Mesothelial cell of epicardium (in vitro differentiated cells): ENCODE measurements at regions not wholly inside any gene's neighbourhood (a gene's known extent, or its start where the extent isn't known, plus 50 kb on each side); places are given as distances from the start of the nearest gene placed in this dataset.
A peak's percentile ranks its signal among the peaks of the same experiment; 100 is the strongest.

Experiments used
- DNase-seq, 2 experiments: peaks; one replicate each; pipeline ENCODE4 v3.0.0; 2021; ENCODE audit warnings: low spot score in 2 of 2; ENCODE audit not compliant: unreplicated experiment in 2 of 2
- H3K27ac Mint-ChIP-seq: 2 replicates; pipeline ENCODE4 v1.8.0; 2021; ENCODE audit warnings: mixed read lengths
- H3K27me3 Mint-ChIP-seq: 2 replicates; pipeline ENCODE4 v1.8.0; 2021; ENCODE audit warnings: low read depth, mixed read lengths
- H3K36me3 Mint-ChIP-seq: 2 replicates; pipeline ENCODE4 v1.8.0; 2021; ENCODE audit warnings: mixed read lengths
- H3K4me1 Mint-ChIP-seq: 2 replicates; pipeline ENCODE4 v1.8.0; 2021; ENCODE audit warnings: mixed read lengths
- H3K4me3 Mint-ChIP-seq: 2 replicates; pipeline ENCODE4 v1.8.0; 2021; ENCODE audit warnings: mild to moderate bottlenecking, moderate library complexity, mixed read lengths
- H3K9me3 Mint-ChIP-seq: 2 replicates; pipeline ENCODE4 v1.8.0; 2021; ENCODE audit warnings: mixed read lengths
- CTCF ChIP-seq: fragments of 200-600 bp; sonication (generic); IDR thresholded peaks from one replicate; pipeline ENCODE4 v1.5.0; 2021; ENCODE audit warnings: antibody characterized with exemption; ENCODE audit not compliant: unreplicated experiment

DNA sequence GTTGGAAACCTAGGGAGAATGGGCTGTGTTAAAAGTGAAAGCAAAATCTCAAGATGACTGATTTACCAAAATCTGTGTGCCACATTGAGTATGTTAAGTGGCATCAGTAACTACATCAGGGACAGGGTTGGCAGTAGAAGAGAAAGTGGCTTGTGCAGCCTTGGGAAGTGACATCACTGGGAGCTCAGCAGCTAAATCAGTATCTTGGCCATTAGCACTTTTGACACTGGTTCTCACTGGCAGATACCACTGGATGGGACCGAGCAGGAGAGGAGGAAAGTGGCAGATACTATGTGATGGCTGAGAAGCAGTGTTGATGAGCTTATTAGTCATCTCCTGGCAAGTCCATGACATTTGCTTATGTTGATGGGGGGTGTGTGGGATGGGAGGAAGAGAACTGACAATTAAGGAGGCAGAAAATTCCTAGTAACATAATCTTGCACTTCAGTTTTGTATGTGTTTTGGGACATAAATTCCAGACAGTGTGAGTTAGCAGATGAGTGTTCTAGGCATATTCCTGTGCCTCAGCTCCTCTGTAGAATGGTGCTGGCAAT lies 322.2 kb downstream of the SOX4 start:
- DNase-seq, result no peak
- H3K36me3 Mint-ChIP-seq, result peaks cover 15% of the 10 kb centered on the region
- H3K4me3 Mint-ChIP-seq, result no peak overlapping the region
- TF ChIP-seq CTCF, result no peak
- H3K27me3 Mint-ChIP-seq, result no peaks in the 10 kb centered on the region
- peak overlapping the region; percentile 92 for H3K27ac Mint-ChIP-seq
- H3K9me3 Mint-ChIP-seq, result no peaks in the 10 kb centered on the region
- peaks cover 75% of the 10 kb centered on the region for H3K4me1 Mint-ChIP-seq

DNA sequence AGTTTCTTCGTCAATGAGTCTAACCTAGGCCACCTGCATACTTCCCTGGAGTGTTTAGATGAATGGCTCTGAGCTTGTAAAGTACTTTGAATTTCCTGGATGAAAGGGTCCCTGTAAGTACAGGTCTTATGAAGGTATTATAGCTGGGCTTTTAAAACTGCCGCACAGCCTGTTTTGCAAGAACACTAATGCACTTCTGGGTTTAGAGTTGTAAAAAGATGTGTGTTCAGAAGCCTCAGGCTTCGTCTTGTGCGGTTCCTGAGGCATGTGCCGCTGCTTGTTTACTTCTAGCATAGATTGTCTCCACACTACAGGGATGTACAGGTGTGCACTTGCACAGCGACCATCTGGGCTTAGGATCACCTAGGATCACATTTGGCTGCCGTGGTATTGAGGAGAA lies 324.5 kb downstream of the SOX4 start:
- peak overlapping the region; percentile 87 for H3K27ac Mint-ChIP-seq
- no peak for TF ChIP-seq CTCF
- H3K36me3 Mint-ChIP-seq, result peaks cover 13% of the 10 kb centered on the region
- H3K27me3 Mint-ChIP-seq, result no peaks in the 10 kb centered on the region
- H3K4me3 Mint-ChIP-seq, result no peak overlapping the region
- DNase-seq, result no peak
- no peaks in the 10 kb centered on the region for H3K9me3 Mint-ChIP-seq
- peaks cover 67% of the 10 kb centered on the region for H3K4me1 Mint-ChIP-seq

DNA sequence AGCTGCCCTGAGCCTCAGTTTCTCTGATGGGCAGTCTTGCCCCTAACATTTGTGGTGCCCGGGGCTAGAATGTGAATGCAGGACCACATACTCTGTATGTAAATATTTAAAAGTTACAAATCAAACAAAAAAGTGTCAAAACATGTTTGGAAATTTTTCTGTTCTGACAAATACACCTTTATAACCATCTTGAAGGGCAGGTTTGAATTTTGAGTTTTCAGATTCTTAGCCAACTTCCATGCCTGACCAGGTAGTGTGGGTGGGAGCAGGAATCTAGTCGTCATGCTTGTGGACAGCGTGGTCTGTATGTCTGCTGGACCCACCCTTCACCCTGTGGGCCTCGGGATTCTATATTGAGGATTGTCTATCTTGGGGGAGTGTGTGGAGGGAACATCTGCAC lies 325.1 kb downstream of the SOX4 start:
- Mint-ChIP-seq H3K27ac (peak overlapping the region; percentile 87), H3K4me3 (no peak overlapping the region), H3K9me3 (no peaks in the 10 kb centered on the region), H3K4me1 (peaks cover 60% of the 10 kb centered on the region), H3K36me3 (peaks cover 13% of the 10 kb centered on the region), H3K27me3 (no peaks in the 10 kb centered on the region)
- DNase-seq, result no peak
- no peak for TF ChIP-seq CTCF

DNA sequence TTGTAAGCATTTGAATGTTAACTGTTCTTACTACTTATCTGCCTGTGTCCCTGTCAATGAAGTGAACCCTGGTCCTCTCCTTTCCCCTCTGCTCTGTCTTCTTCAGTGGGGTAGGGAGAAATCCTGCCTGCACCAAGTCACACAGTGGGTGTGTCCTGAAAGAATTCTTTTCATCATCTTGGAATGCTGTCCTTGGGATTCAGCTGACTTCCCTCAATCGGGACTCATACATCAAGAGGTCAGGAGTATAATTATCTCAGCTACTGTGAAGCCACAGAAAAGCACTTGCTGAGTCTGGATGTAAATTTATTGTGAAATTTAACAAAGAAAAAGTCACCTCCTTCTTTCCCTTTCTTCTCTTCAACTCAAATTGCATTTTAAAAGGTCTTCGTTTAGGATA lies 328.5 kb downstream of the SOX4 start:
- H3K4me1 Mint-ChIP-seq, result peaks cover 58% of the 10 kb centered on the region
- no peak for TF ChIP-seq CTCF
- H3K27me3 Mint-ChIP-seq, result no peaks in the 10 kb centered on the region
- no peaks in the 10 kb centered on the region for H3K9me3 Mint-ChIP-seq
- DNase-seq, result no peak
- H3K36me3 Mint-ChIP-seq, result peaks cover 12% of the 10 kb centered on the region
- no peak overlapping the region for H3K4me3 Mint-ChIP-seq
- H3K27ac Mint-ChIP-seq, result peak overlapping the region; percentile 90

DNA sequence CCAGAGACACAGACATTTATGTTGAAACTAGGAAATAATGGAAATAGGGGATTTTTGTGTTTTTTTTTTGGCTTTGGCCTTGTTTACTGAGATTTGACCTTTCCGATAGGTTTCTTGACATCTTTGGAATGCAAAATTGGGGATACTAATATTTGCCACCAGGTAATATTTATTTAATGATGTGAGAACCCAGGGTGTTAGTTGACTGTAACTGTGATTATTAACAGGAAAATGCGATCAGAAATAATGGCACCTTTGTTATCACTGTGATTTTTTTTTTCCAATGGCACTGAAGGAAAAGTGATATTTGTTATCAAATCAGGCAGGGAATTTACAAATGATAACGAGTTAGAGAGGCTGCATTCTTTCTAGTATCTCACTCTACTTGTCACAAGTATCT lies 330.5 kb downstream of the SOX4 start:
- H3K4me1 Mint-ChIP-seq, result peaks cover 56% of the 10 kb centered on the region
- no peaks in the 10 kb centered on the region for H3K9me3 Mint-ChIP-seq
- no peak for TF ChIP-seq CTCF
- no peaks in the 10 kb centered on the region for H3K27me3 Mint-ChIP-seq
- peaks cover 9% of the 10 kb centered on the region for H3K36me3 Mint-ChIP-seq
- peak overlapping the region; percentile 89 for H3K27ac Mint-ChIP-seq
- DNase-seq, result no peak
- no peak overlapping the region for H3K4me3 Mint-ChIP-seq

- Mint-ChIP-seq H3K36me3 (peaks cover 32% of the 10 kb centered on the region), H3K4me1 (peaks cover 48% of the 10 kb centered on the region), H3K27me3 (no peaks in the 10 kb centered on the region), H3K27ac (peak overlapping the region; percentile 65), H3K9me3 (peaks cover 14% of the 10 kb centered on the region), H3K4me3 (no peak overlapping the region)
- no peak for DNase-seq
- TF ChIP-seq CTCF, result no peak
Measured at GRCh38 chr6:21928827-21929226, 335.3 kb downstream of the SOX4 start.
